Fibroblast of lung (primary cell): ENCODE measurements at regions not wholly inside any gene's neighbourhood (a gene's known extent, or its start where the extent isn't known, plus 50 kb on each side); places are given as distances from the start of the nearest gene placed in this dataset.

Experiments
- DNase-seq, 2 donors: peaks; one replicate each; pipeline versions ENCODE4 v3.0.0 to v3.0.0-alpha.2; 2010; ENCODE audit warnings: low read depth in 2 of 2
- H2AFZ ChIP-seq: 2 replicates; pipeline ENCODE4 v1.5.1; 2012; ENCODE audit warnings: low read length, control low read depth, inconsistent platforms
- H3K27ac ChIP-seq: 2 replicates; pipeline ENCODE4 v1.5.1; 2011; ENCODE audit warnings: low read length, control low read depth; ENCODE audit not compliant: insufficient read depth
- H3K27me3 ChIP-seq: 2 replicates; pipeline ENCODE4 v1.5.1; 2011; ENCODE audit warnings: mild to moderate bottlenecking, low read length; ENCODE audit not compliant: control insufficient read depth, insufficient read depth
- H3K36me3 ChIP-seq: 2 replicates; pipeline ENCODE4 v1.5.1; 2011; ENCODE audit warnings: low read length; ENCODE audit not compliant: control insufficient read depth, insufficient read depth
- H3K4me1 ChIP-seq: 2 replicates; pipeline ENCODE4 v1.5.1; 2011; ENCODE audit warnings: low read length; ENCODE audit not compliant: control insufficient read depth, insufficient read depth; ENCODE audit errors: extremely low read depth
- H3K4me2 ChIP-seq: 2 replicates; pipeline ENCODE4 v1.5.1; 2011; ENCODE audit warnings: low read length, control low read depth; ENCODE audit not compliant: insufficient read depth; ENCODE audit errors: extremely low read depth
- H3K4me3 ChIP-seq, 4 experiments: fragments of 200-600 bp in 1 of 4; sonication (generic) in 1 of 4; replicated peaks in 1 of 4; 2 replicates each; pipeline ENCODE4 v1.5.1; 2011 to 2016; ENCODE audit warnings: low read length in 4 of 4, low read depth in 3 of 4, mild to moderate bottlenecking in 3 of 4, control low read depth in 2 of 4, inconsistent platforms in 1 of 4, mixed read lengths in 1 of 4; ENCODE audit not compliant: insufficient read depth in 1 of 4; ENCODE audit errors: control extremely low read depth in 1 of 4
- H3K79me2 ChIP-seq: 2 replicates; pipeline ENCODE4 v1.5.1; 2012; ENCODE audit warnings: mild to moderate bottlenecking, low read length, inconsistent platforms; ENCODE audit not compliant: control insufficient read depth, insufficient read depth
- H3K9ac ChIP-seq: 2 replicates; pipeline ENCODE4 v1.5.1; 2011; ENCODE audit warnings: mild to moderate bottlenecking, low read length, control low read depth; ENCODE audit not compliant: insufficient read depth
- H3K9me3 ChIP-seq: 2 replicates; pipeline ENCODE4 v1.5.1; 2012; ENCODE audit warnings: low read depth, low read length; ENCODE audit not compliant: control insufficient read depth, insufficient read depth
- H4K20me1 ChIP-seq: 2 replicates; pipeline ENCODE4 v1.5.1; 2011; ENCODE audit warnings: low read length; ENCODE audit not compliant: control insufficient read depth, insufficient read depth; ENCODE audit errors: extremely low read depth
- CTCF ChIP-seq, 2 donors: IDR thresholded peaks in 1 of 2; conservative IDR thresholded peaks in 1 of 2; 1 replicate in 1 of 2; 2 replicates in 1 of 2; pipeline ENCODE4 v1.5.1; 2011 to 2012; ENCODE audit warnings: low read length in 2 of 2, control low read depth in 1 of 2, inconsistent platforms in 1 of 2, low read depth in 1 of 2, mild to moderate bottlenecking in 1 of 2
- EZH2 ChIP-seq: IDR thresholded peaks from 2 replicates; pipeline ENCODE4 v1.5.1; 2012; ENCODE audit warnings: low read length, control low read depth, mild to moderate bottlenecking; ENCODE audit errors: missing control alignments

- Histone ChIP-seq H3K27me3 (no peaks in the 10 kb centered on the region), H3K9me3 (no peaks in the 10 kb centered on the region), H3K9ac (no peak overlapping the region), H3K4me3 (no peak overlapping the region), H3K27ac (no peak overlapping the region), H3K36me3 (no peaks in the 10 kb centered on the region), H4K20me1 (no peaks in the 10 kb centered on the region), H3K4me2 (no peak overlapping the region), H3K79me2 (no peaks in the 10 kb centered on the region), H3K4me1 (no peaks in the 10 kb centered on the region), H2AFZ (no peak overlapping the region)
- DNase-seq, result no peak
- TF ChIP-seq EZH2, result no peak
- TF ChIP-seq CTCF (conservative IDR thresholded peaks at IDR 0.05 in 1 of 2, IDR thresholded peaks at IDR 0.05 in 1 of 2; ENCODE audit: low read depth in 1 of 2, low read length in 2 of 2), result no peak
These were observed 274.6 kb downstream of the BRD1 start for GRCh38 chr22:49553076-49553475.

GRCh38 chr22:49551897-49552614, 275.6 kb downstream of the BRD1 start:
- TF ChIP-seq EZH2, result no peak
- Histone ChIP-seq H3K9me3 (no peaks in the 10 kb centered on the region), H3K27ac (no peak overlapping the region), H3K79me2 (no peaks in the 10 kb centered on the region), H3K4me2 (no peak overlapping the region), H4K20me1 (no peaks in the 10 kb centered on the region), H3K4me3 (no peak overlapping the region), H2AFZ (no peak overlapping the region), H3K36me3 (no peaks in the 10 kb centered on the region), H3K27me3 (no peaks in the 10 kb centered on the region), H3K9ac (no peak overlapping the region), H3K4me1 (no peaks in the 10 kb centered on the region)
- DNase-seq, result no peak

GRCh38 chr22:49551446-49551845, 276.2 kb downstream of the BRD1 start:
- Histone ChIP-seq H3K4me3 (no peak overlapping the region), H3K9me3 (no peaks in the 10 kb centered on the region), H2AFZ (no peak overlapping the region), H4K20me1 (no peaks in the 10 kb centered on the region), H3K27me3 (no peaks in the 10 kb centered on the region), H3K9ac (no peak overlapping the region), H3K4me1 (no peaks in the 10 kb centered on the region), H3K36me3 (no peaks in the 10 kb centered on the region), H3K4me2 (no peak overlapping the region), H3K27ac (no peak overlapping the region), H3K79me2 (no peaks in the 10 kb centered on the region)
- DNase-seq, result no peak
- no peak for TF ChIP-seq CTCF (conservative IDR thresholded peaks at IDR 0.05 in 1 of 2, IDR thresholded peaks at IDR 0.05 in 1 of 2; ENCODE audit: low read depth in 1 of 2, low read length in 2 of 2)
- no peak for TF ChIP-seq EZH2
